ENCODE measurements at regions not wholly inside any gene's neighbourhood (a gene's known extent, or its start where the extent isn't known, plus 50 kb on each side); places are given as distances from the start of the nearest gene placed in this dataset.

DNA sequence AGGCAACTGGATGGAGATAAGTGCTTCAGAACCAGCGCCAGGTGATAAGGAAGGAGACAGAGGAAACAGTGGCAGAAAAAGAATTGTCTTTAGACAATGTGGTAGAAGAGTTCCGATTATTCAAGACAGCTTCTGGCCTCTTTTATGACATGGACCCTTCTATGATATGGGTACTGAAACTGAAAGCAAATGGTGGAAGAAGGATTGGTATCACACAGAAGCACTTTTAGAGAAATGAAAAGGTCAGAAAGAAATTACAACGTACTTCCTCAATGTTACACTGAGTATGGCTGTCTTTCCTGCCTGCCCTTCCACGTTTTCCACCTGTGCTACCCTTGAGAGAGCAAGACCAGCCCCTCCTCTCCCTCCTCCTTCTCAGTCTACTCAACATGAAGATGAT lies 959.3 kb downstream of the DNAH5 start:
- TF ChIP-seq, protein P1, sequence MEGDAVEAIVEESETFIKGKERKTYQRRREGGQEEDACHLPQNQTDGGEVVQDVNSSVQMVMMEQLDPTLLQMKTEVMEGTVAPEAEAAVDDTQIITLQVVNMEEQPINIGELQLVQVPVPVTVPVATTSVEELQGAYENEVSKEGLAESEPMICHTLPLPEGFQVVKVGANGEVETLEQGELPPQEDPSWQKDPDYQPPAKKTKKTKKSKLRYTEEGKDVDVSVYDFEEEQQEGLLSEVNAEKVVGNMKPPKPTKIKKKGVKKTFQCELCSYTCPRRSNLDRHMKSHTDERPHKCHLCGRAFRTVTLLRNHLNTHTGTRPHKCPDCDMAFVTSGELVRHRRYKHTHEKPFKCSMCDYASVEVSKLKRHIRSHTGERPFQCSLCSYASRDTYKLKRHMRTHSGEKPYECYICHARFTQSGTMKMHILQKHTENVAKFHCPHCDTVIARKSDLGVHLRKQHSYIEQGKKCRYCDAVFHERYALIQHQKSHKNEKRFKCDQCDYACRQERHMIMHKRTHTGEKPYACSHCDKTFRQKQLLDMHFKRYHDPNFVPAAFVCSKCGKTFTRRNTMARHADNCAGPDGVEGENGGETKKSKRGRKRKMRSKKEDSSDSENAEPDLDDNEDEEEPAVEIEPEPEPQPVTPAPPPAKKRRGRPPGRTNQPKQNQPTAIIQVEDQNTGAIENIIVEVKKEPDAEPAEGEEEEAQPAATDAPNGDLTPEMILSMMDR (IDR thresholded peaks at IDR 0.05), result no peak
- no peak for TF ChIP-seq POLR2AphosphoS5 (IDR thresholded peaks at IDR 0.05)

Data from breast epithelium (tissue), 3 donors.